GM12872 (cell line): ENCODE measurements at regions not wholly inside any gene's neighbourhood (a gene's known extent, or its start where the extent isn't known, plus 50 kb on each side); places are given as distances from the start of the nearest gene placed in this dataset.

Source experiments
- TF ChIP-seq, protein P1 (sequence below): IDR thresholded peaks from 3 replicates; pipeline ENCODE4 v1.5.1; 2011; ENCODE audit warnings: low read depth, mild to moderate bottlenecking, low read length, moderate library complexity; ENCODE audit not compliant: insufficient read depth

DNA sequence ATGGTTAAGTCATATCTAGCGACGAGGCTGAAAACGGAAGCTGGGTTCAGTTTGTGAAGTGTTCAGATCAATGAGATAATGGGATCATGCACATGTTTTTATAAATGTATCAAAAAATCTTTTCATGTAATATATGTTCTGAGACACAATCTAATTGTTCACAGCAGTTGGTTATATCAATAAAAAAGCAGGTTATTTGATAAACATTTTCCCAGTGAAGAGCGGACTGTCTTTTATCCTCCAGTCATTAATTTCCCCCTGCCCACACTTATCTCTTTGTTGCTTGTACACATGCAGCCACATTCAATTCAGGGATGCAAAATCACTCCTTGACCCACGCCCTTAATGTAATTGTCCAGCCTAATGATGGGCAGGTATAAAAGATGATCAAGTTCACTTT is 563.1 kb downstream of the INHBA start:
- TF ChIP-seq, protein P1, sequence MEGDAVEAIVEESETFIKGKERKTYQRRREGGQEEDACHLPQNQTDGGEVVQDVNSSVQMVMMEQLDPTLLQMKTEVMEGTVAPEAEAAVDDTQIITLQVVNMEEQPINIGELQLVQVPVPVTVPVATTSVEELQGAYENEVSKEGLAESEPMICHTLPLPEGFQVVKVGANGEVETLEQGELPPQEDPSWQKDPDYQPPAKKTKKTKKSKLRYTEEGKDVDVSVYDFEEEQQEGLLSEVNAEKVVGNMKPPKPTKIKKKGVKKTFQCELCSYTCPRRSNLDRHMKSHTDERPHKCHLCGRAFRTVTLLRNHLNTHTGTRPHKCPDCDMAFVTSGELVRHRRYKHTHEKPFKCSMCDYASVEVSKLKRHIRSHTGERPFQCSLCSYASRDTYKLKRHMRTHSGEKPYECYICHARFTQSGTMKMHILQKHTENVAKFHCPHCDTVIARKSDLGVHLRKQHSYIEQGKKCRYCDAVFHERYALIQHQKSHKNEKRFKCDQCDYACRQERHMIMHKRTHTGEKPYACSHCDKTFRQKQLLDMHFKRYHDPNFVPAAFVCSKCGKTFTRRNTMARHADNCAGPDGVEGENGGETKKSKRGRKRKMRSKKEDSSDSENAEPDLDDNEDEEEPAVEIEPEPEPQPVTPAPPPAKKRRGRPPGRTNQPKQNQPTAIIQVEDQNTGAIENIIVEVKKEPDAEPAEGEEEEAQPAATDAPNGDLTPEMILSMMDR: no peak

DNA sequence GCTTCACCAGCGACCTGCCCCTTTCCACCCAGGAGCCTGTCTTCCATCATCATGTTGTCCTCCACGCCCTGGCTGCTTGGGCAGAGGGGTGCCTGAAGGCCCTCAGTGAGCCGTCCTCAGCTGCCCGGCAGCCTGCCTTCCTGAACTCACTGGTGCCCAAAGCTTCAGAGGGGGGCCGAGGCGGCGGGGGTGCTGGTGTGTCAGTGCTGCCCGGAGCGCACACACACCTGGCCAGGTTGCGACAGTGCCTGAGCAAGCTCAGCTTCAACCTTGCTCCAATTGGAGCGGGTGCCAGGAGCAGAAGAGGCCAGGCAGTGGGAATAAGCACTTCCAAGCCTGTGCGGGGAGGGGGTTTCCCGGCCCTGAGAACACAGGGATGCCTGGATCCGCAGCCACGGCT is 566.3 kb downstream of the INHBA start:
- TF ChIP-seq, protein P1: no peak

DNA sequence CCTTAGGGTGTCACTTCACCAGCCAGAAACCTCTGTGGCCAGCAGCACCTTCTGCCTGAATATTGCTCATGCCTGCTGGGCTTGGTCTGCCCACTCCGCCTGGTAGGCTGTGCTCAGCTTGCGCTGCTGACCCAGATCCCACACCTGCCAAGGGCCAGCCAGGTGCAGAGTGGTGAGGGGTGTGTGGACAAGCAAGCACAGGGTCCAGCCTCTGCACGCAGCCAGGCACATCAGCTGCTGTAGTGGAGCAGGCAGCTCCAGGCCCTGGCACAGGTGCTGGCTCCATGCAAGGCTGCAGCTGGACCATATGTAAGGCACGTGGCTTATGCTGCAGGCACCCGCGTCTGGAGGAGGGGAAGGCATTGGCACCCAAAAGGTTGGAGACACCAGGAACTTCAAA is 567.4 kb downstream of the INHBA start:
- TF ChIP-seq, protein P1: no peak

DNA sequence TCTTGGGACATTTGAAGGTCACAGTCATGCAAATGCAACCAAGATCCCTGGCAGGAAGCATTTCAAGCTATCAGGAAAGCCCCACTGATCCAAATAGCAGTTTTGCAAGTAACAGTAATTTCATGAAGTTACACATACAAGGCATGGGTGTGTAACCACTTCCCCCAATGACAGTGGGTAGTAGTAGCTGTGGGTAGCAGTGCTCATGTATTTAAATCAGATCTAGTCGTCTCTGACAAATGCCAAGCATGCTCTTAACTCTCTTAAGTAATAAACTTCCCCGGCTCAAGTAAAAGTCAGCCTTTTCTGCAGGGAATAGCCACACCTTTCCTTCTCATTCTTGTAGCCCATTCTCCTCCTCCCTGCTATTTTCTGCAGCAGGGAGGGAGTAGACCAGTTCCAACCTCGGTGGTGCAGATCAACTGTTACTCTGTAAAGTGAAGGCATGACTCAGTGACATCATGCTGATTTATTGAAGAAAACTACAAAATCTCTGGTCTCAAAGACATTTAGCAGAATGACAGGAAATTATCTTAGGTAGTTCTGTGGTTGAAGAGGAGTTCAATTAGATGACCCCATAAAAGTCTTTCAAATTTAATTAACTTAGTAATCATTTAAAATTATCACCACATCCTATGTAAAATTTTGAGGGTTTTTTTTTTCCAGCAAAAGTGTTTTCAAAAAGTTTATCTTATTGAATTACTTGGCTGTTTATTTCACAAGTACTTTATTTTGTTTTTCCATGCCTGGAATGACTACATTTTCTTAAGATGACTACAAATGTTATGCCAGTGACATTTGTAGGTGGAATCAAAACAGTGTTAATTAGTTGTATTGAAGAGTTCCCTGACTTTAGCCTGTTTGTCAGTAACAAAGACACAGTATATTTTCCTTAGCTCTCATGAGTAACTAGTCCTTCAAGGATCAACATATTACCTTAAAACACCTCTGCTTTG is 568.3 kb downstream of the INHBA start:
- TF ChIP-seq, protein P1: no peak

DNA sequence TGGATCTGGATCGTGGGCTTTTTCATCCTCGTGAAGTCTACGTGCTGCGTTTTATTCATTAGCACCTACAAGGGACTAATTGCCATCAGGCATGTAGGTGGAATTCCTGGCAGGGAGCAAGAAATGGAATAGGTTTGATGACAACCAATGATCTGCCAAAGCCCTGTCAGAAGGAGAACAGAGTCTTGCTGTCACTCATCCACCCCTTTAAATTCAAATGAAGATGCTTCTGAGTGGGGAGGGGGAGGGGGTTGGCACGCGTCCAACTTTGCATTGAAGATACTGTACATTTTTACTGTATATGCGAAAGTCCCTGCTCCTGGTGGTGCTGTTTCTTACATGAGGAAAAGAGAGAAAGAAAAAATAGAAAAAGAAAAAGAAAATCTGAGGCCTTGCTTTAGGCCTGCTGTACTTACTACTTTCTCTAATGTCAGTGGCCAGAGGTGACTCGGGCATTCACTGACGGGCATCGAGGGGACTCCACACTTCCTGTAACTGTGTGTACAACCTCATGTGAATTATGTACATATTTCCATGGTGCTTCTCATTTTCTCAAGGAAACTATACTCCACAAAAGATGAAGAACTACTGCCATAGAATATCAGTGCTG is 569.1 kb downstream of the INHBA start:
- TF ChIP-seq, protein P1: no peak

DNA sequence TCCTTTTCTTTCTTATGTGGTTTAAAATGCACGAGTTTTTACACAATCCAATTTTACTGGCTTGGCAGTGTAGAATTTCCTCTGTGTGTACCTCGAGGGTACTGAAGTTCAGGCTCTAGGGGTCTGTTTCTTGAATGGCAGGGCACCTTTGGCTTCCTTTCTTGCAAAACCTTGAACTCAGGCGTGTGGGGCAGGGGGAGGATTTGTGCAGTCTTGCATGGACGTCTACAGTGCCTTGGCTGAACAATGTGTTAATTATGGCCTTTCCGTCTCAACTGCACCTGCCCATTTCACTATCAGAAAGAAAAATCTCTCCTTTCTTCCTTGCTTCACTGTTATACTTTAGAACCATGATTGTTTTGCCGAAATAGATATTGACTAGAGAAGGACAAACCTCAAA is 570.9 kb downstream of the INHBA start:
- TF ChIP-seq, protein P1: no peak

DNA sequence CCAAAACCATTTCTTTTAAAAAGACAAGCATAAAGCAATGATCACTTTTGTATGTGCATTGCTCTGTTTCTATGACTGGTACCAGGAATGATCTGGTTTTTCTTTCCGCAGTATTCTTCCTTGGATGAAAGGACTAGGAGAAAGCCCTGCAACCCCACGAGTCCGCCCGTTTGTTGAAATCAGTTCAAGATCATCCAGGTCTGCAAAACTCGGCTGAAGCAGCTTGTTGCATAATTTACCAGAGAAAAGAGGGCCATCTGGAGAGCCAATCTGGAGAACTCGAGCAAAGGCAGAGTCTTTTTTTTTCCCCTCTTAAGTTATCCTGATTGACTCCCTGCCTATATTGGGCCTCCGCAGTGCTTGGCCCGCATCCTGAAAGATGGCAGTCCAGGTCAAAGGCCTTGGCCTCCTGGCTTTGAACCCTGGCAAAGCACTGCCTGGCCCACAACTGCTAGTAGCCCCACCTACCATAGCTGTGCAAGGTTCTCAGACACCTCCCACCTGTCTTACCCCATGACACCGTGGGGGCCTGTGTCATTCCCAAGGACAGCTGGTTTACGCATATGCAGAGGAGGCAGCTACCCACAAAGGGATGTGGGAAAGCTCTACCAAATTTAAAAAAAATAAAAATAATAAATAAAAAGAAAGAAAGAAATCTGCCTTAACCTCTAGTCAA is 572.2 kb downstream of the INHBA start:
- TF ChIP-seq, protein P1: no peak
